B cell (primary cell): ENCODE measurements at regions not wholly inside any gene's neighbourhood (a gene's known extent, or its start where the extent isn't known, plus 50 kb on each side); places are given as distances from the start of the nearest gene placed in this dataset.

Experiments
- ATAC-seq: fragments of 200-7000 bp; cut with Tn5 transposase; one replicate; pipeline ENCODE4 v1.10.0; 2021; ENCODE audit warnings: low read depth, mild to moderate bottlenecking, moderate number of reproducible peaks, moderate library complexity
- CTCF ChIA-PET: fragments of 350-600 bp; sonication (Branson Sonifier 250); formaldehyde crosslinking; loops from one replicate; lab custom pipeline; 2021; ENCODE audit warnings: antibody characterized with exemption, inconsistent platforms; lab: Charles Lee
- POLR2A ChIA-PET: fragments of 350-600 bp; sonication (Branson Sonifier 250); formaldehyde crosslinking; loops from one replicate; lab custom pipeline; 2021; ENCODE audit warnings: antibody characterized with exemption; lab: Charles Lee
- DNase-seq: peaks from one replicate; pipeline ENCODE4 v3.0.0; 2013
- H2AFZ ChIP-seq: 2 replicates; pipeline ENCODE4 v1.6.1; 2012; ENCODE audit warnings: mild to moderate bottlenecking, low read depth, low read length; ENCODE audit not compliant: insufficient read depth, poor library complexity, severe bottlenecking
- H3K27ac ChIP-seq, 2 donors: 1 replicate in 1 of 2; 2 replicates in 1 of 2; pipeline ENCODE4 v1.5.1; 2012 to 2013; ENCODE audit warnings: low read length in 2 of 2, mild to moderate bottlenecking in 2 of 2, moderate library complexity in 1 of 2
- H3K27me3 ChIP-seq, 4 experiments: fragments of 200-600 bp in 1 of 4; sonication (generic) in 1 of 4; replicated peaks in 1 of 4; 1 replicate in 2 of 4; 2 replicates in 2 of 4; pipeline versions ENCODE4 v1.6.1 to v1.7.0; 2013 to 2016; ENCODE audit warnings: low read length in 3 of 4, mild to moderate bottlenecking in 2 of 4, mixed read lengths in 1 of 4, moderate library complexity in 1 of 4; ENCODE audit not compliant: insufficient read depth in 4 of 4, control insufficient read depth in 3 of 4; ENCODE audit errors: control extremely low read depth in 1 of 4
- H3K36me3 ChIP-seq, 2 experiments: replicated peaks in 1 of 2; 1 replicate in 1 of 2; 2 replicates in 1 of 2; pipeline versions ENCODE4 v1.6.1 to v1.7.1; 2013; ENCODE audit warnings: low read length in 1 of 2; ENCODE audit not compliant: insufficient read depth in 2 of 2, control insufficient read depth in 1 of 2; ENCODE audit errors: control extremely low read depth in 1 of 2, extremely low read depth in 1 of 2
- H3K4me1 ChIP-seq, 2 donors: fragments of 200-600 bp in 1 of 2; sonication (generic) in 1 of 2; 1 replicate in 1 of 2; 2 replicates in 1 of 2; pipeline versions ENCODE4 v1.5.1 to v1.6.1; 2013 to 2017; ENCODE audit warnings: low read length in 2 of 2; ENCODE audit not compliant: control insufficient read depth in 2 of 2, insufficient read depth in 2 of 2
- H3K4me2 ChIP-seq: replicated peaks from 2 replicates; pipeline ENCODE3; 2012; ENCODE audit warnings: mild to moderate bottlenecking, low read depth, low read length; ENCODE audit not compliant: poor library complexity, severe bottlenecking
- H3K4me3 ChIP-seq, 5 experiments: fragments of 200-600 bp in 1 of 5; sonication (generic) in 1 of 5; 1 replicate in 3 of 5; 2 replicates in 2 of 5; pipeline versions ENCODE4 v1.5.1 to v1.7.0; 2011 to 2016; ENCODE audit warnings: low read length in 4 of 5, mild to moderate bottlenecking in 4 of 5, low read depth in 2 of 5, control low read depth in 1 of 5, moderate library complexity in 1 of 5; ENCODE audit not compliant: insufficient read depth in 1 of 5; ENCODE audit errors: control extremely low read depth in 1 of 5, extremely low read depth in 1 of 5
- H3K79me2 ChIP-seq: fragments of 200-600 bp; sonication (generic); one replicate; pipeline ENCODE4 v1.6.0; 2016; ENCODE audit warnings: low read length; ENCODE audit not compliant: control insufficient read depth, insufficient read depth
- H3K9ac ChIP-seq: fragments of 200-600 bp; sonication (generic); 2 replicates; pipeline ENCODE4 v1.6.1; 2017; ENCODE audit warnings: mild to moderate bottlenecking, low read length, moderate library complexity
- H3K9me3 ChIP-seq, 3 donors: one replicate each; pipeline versions ENCODE4 v1.6.1 to v1.7.1; 2013; ENCODE audit warnings: low read length in 2 of 3; ENCODE audit not compliant: control insufficient read depth in 2 of 3, insufficient read depth in 1 of 3; ENCODE audit errors: control extremely low read depth in 1 of 3
- H4K20me1 ChIP-seq: 2 replicates; pipeline ENCODE4 v1.6.0; 2012; ENCODE audit warnings: mild to moderate bottlenecking, low read length; ENCODE audit not compliant: insufficient read depth, control insufficient read depth, poor library complexity, severe bottlenecking
- H3K27ac Mint-ChIP-seq: one replicate; pipeline ENCODE4 v1.8.0; 2021; ENCODE audit warnings: mixed read lengths
- H3K27me3 Mint-ChIP-seq: one replicate; pipeline ENCODE4 v1.8.0; 2021; ENCODE audit warnings: mixed read lengths
- H3K4me1 Mint-ChIP-seq: one replicate; pipeline ENCODE4 v1.8.0; 2021; ENCODE audit warnings: mixed read lengths
- H3K4me3 Mint-ChIP-seq: one replicate; pipeline ENCODE4 v1.8.0; 2021; ENCODE audit warnings: mixed read lengths
- H3K9me3 Mint-ChIP-seq: one replicate; pipeline ENCODE4 v1.8.0; 2022; ENCODE audit warnings: mixed read lengths; ENCODE audit not compliant: insufficient read depth
- CTCF ChIP-seq: fragments of 200-600 bp; IDR thresholded peaks from one replicate; pipeline ENCODE4 v1.8.0; 2022; ENCODE audit warnings: antibody characterized with exemption, mild to moderate bottlenecking
- EZH2 ChIP-seq: IDR thresholded peaks from 2 replicates; pipeline ENCODE4 v1.6.1; 2012; ENCODE audit warnings: borderline replicate concordance, low read depth, mild to moderate bottlenecking, moderate library complexity, low read length; ENCODE audit not compliant: insufficient read depth, poor library complexity, severe bottlenecking
- WGBS: methylation state at CpG from one replicate; pipeline ENCODE4 v1.1.5; 2013; ENCODE audit warnings: missing lambda C conversion rate; ENCODE audit not compliant: insufficient coverage; 5-methylcytosine and 5-hydroxymethylcytosine counted together
- intact Hi-C: fragments of 100-400 bp; cut with micrococcal nuclease; formaldehyde crosslinking; loops from one replicate; pipeline ENCODE4 v1.10.0; 2022

DNA sequence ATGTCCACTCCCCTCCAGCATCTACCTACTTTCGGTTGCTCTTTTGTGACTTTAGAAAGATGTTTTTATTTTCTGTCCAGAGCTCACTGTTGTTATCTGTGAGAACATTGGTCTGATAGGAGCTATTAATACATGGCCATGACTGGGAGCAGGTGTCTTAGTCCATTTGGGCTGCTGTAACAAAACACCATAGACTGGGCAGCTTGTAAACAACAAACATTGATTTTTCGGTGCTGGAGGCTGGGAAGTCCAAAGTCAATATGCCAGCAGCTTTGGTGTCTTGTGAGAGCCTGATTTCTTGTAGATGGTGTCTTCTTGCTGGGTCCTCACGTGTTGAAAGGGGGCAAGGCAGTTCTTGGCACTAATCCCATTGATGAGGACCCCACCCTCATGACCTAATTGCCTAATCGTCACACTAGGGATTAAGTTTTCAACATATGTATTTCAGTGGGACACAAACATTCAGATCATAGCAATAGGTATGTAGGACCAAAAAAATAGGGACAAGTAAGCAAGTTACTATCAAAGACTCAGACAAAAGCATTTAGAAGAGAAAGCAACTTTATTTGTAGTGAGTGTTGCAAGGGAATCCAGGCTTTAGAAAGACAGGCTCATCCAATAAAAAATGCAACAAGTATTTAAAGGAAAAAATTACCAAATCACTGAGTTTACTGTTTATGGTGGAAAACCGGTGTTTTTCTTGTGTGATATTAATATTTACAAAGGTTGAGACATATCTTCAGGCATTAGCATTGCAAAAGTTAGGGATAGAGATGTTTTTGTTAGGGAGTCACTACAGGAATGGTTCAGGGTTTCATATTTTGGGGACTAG, 55.2 kb upstream of the WDR26 start:
- no peaks in the 10 kb centered on the region for H3K9me3 ChIP-seq
- H3K79me2 ChIP-seq, result no peaks in the 10 kb centered on the region
- Mint-ChIP-seq H3K9me3 (no peaks in the 10 kb centered on the region), H3K4me3 (no peak overlapping the region), H3K27ac (no peak overlapping the region), H3K27me3 (no peaks in the 10 kb centered on the region), H3K4me1 (no peaks in the 10 kb centered on the region)
- H3K9ac ChIP-seq, result no peak overlapping the region
- DNase-seq (no peak), ATAC-seq (no peak)
- no peaks in the 10 kb centered on the region for H3K27me3 ChIP-seq
- no peak overlapping the region for H2AFZ ChIP-seq
- H4K20me1 ChIP-seq, result no peaks in the 10 kb centered on the region
- CTCF ChIA-PET, result interaction anchor here (0.6 kb wide), 1 partner anchor 751 kb away, joined by 3 read pairs; no protein-coding TSS in a partner anchor
- no peaks in the 10 kb centered on the region for H3K36me3 ChIP-seq
- no peak overlapping the region for H3K27ac ChIP-seq
- WGBS, result 90% methylated on average over 1 of the region's 5 CpGs
- intact Hi-C loops, result no loop called here
- TF ChIP-seq CTCF, result no peak
- no peak for TF ChIP-seq EZH2
- H3K4me2 ChIP-seq, result no peak overlapping the region
- no peaks in the 10 kb centered on the region for H3K4me1 ChIP-seq
- H3K4me3 ChIP-seq, result no peak overlapping the region
- POLR2A ChIA-PET, result no interaction called here
